HG03571 (cell line): ENCODE measurements at regions not wholly inside any gene's neighbourhood (a gene's known extent, or its start where the extent isn't known, plus 50 kb on each side); places are given as distances from the start of the nearest gene placed in this dataset.
A peak's percentile ranks its signal among the peaks of the same experiment; 100 is the strongest.
"Not testable (repeated sequence)": the region's sequence is repeated elsewhere in the genome, so short reads cannot be mapped to it uniquely, and the experiment has no call there.

Experiments used
- ATAC-seq: cut with Tn5 transposase; IDR thresholded peaks from one replicate; pipeline ENCODE4 v1.9.1; 2021; ENCODE audit not compliant: unreplicated experiment

GRCh38 chr2:89795530-89795929 lies 1104.1 kb downstream of the RPIA start:
- not testable (repeated sequence) for ATAC-seq

GRCh38 chr2:89797320-89798038 lies 1106.0 kb downstream of the RPIA start:
- no peak for ATAC-seq

GRCh38 chr2:89801207-89801606 lies 1109.7 kb downstream of the RPIA start:
- not testable (repeated sequence) for ATAC-seq

GRCh38 chr2:89806363-89806762 lies 1114.9 kb downstream of the RPIA start:
- ATAC-seq, result not testable (repeated sequence)

- no peak for ATAC-seq
These were observed 1119.8 kb downstream of the RPIA start for GRCh38 chr2:89811295-89811694.

- ATAC-seq, result not testable (repeated sequence)
These were observed 1120.4 kb downstream of the RPIA start for GRCh38 chr2:89811910-89812309.

GRCh38 chr2:89814359-89814758 lies 1122.9 kb downstream of the RPIA start:
- not testable (repeated sequence) for ATAC-seq

- no peak for ATAC-seq
These were observed 1127.4 kb downstream of the RPIA start for GRCh38 chr2:89818873-89819272.

GRCh38 chr2:89819809-89820208 lies 1128.3 kb downstream of the RPIA start:
- ATAC-seq, result no peak

GRCh38 chr2:89820248-89820647 lies 1128.8 kb downstream of the RPIA start:
- no peak for ATAC-seq

GRCh38 chr2:89821455-89821945 lies 1130.0 kb downstream of the RPIA start:
- ATAC-seq, result no peak

- not testable (repeated sequence) for ATAC-seq
These were observed 1130.9 kb downstream of the RPIA start for GRCh38 chr2:89822342-89822741.

GRCh38 chr2:89823556-89823955 lies 1132.1 kb downstream of the RPIA start:
- ATAC-seq, result no peak

GRCh38 chr2:89825034-89825433 lies 1133.6 kb downstream of the RPIA start:
- no peak for ATAC-seq

GRCh38 chr2:89826741-89827140 lies 1135.3 kb downstream of the RPIA start:
- ATAC-seq, result not testable (repeated sequence)

- ATAC-seq, result not testable (repeated sequence)
These were observed 1136.4 kb downstream of the RPIA start for GRCh38 chr2:89827829-89828228.

- ATAC-seq, result not testable (repeated sequence)
These were observed 1136.9 kb downstream of the RPIA start for GRCh38 chr2:89828416-89828815.

GRCh38 chr2:89828961-89829631 lies 1137.6 kb downstream of the RPIA start:
- ATAC-seq, result peak; percentile 31

GRCh38 chr2:89829828-89830227 lies 1138.4 kb downstream of the RPIA start:
- no peak for ATAC-seq

GRCh38 chr2:89830341-89831218 lies 1139.1 kb downstream of the RPIA start:
- peak; percentile 48 for ATAC-seq
